LNCAP (cell line): ENCODE measurements at regions not wholly inside any gene's neighbourhood (a gene's known extent, or its start where the extent isn't known, plus 50 kb on each side); places are given as distances from the start of the nearest gene placed in this dataset.

Experiments used
- TF ChIP-seq, protein P1 (sequence below): fragments of 450-650 bp; IDR thresholded peaks from 2 replicates; pipeline ENCODE4 v1.5.1; 2017; ENCODE audit warnings: mild to moderate bottlenecking

DNA sequence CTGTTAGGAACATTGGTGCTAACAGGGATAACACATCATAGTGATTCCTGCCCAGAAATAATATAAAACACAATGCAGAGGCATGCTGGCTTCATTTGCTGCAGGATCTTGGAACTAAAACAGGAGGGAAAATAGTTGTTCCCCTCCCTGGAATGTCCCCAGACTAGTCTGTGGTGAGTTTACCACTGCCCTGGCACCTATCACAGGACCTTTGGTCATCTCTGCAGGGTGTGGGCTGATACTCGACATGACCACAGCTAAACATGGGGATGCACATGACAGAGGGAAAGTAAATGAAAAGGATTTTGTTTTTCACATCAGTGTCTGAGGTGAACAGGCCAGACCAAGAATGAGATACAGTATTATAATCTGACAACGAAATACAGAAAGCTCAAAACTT lies 160.2 kb upstream of the DKK2 start:
- TF ChIP-seq, protein P1, sequence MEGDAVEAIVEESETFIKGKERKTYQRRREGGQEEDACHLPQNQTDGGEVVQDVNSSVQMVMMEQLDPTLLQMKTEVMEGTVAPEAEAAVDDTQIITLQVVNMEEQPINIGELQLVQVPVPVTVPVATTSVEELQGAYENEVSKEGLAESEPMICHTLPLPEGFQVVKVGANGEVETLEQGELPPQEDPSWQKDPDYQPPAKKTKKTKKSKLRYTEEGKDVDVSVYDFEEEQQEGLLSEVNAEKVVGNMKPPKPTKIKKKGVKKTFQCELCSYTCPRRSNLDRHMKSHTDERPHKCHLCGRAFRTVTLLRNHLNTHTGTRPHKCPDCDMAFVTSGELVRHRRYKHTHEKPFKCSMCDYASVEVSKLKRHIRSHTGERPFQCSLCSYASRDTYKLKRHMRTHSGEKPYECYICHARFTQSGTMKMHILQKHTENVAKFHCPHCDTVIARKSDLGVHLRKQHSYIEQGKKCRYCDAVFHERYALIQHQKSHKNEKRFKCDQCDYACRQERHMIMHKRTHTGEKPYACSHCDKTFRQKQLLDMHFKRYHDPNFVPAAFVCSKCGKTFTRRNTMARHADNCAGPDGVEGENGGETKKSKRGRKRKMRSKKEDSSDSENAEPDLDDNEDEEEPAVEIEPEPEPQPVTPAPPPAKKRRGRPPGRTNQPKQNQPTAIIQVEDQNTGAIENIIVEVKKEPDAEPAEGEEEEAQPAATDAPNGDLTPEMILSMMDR = no peak

DNA sequence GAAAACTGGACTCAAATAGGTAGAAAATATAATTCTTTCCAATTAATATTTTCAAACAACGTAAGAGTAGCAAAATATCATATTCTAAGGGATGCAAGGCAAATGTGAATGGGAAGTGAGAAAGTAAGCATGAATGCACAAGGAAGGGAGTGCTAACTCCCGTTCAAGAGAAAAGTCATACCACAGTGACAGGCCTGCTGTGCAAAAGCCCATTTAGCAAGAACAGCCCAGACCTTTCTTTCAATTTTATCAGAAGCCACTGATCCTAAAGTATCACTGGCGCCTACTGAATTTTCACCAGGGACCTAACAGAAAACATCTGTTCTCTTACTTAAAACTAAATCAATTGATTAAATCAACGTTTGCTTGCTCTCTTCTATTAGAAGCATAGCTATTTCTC lies 157.9 kb upstream of the DKK2 start:
- TF ChIP-seq, protein P1 = no peak

DNA sequence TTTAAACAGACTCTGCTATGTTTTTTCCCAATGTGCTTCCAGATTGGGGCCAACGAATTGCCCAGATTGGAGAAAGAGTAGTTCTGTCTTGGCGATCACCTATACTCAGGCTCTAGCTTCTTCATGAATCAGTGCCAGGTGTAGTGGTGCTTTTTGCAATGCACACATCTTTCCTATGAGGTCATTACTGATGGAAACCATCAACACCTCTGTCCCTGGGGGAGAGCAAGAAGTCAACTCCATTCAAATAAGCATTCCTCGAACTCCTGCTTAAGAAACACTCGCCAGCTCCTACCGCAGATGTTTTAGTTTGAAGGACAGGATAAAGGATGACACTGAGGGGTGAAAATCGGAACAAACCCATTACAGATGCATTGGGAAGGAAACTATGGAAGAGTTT lies 156.5 kb upstream of the DKK2 start:
- TF ChIP-seq, protein P1 = no peak

DNA sequence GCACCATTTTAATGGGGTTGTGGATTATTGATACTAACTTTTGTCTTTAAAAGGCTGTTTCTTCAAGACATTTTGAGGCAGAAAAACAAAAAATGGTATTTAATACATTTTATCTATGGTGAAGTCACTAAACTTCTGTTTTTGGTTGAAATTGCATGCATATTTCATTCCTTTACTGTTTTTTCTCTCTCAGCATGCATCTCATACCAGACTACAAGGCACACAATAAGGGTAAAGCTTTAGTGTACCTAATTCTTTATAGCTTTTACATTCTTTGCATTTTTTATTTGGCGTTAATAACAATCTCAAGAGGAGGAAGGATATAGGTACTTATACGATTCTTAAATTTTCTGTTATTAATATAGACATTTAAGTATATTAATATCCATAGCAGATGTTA lies 151.0 kb upstream of the DKK2 start:
- TF ChIP-seq, protein P1 = no peak

DNA sequence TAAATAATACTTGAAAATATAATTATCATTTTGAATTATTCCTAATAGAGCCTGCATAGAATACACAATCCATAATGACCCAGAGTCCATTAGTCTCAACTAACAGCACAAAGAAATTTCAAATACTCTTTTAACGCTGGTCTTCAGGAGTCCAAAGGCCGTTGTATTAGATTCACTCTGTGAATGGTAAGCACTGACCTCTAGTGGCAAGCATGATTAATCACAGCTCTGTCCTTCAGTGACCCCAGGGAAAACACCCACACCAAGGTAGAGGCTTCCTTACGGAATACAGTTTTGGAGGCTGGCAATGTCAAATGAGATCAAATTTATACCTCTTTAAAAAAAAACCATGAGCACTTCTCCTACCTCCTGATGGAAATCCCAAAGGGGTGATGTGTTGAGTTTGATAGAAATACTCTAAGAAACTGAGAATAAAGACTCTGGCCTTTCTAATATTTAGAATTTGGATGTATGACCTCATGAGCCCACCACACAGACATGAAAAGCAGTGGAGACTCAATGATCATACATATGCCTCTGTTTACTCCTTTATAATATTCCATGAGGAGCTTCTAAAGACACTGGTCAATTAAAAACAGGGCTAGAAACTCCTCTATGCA lies 147.2 kb upstream of the DKK2 start:
- TF ChIP-seq, protein P1 = peak; percentile 79

DNA sequence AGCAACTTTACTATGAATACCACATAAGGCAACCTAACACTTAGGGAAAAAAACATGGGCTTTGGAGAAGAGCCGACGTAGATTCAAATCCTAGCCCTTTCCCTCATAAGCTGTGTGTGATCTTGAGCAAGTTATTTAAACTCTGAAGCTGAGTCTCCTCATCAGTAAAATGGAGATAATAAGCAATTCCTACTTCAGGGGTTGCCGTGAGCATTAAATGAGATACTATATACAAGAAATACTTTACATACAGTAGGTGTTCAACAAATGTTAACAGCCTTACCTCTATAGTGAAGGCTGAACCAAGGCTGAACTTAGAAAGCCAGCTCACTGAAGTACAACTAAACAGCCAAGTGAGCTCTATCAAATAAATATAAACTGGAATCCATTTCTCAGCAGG lies 146.2 kb upstream of the DKK2 start:
- TF ChIP-seq, protein P1 = no peak

DNA sequence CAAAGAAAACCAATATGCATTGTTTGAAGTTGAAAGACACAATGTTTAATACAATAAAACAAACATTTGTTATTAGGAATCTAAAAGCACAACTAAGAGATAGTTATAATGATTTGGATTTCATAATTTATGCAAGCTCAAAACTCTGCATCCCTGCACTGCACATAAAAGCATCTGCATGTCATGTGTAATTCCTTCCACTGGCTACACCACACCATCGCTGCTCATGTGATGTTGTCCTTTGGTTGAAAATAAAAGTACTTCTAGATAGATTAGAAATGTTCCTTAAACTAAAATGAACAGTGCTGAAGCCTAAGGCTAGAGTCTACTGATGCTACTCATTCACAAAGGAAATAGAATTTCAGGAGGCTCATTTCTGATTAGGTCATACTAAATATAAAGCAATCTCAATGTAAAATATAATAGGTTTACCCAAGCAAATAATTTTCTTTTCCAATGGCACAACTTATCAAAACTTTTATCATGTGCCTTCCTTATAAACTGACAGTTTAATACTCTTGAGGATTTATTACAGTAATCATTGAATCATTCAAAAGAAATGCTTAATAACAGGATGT lies 130.8 kb upstream of the DKK2 start:
- TF ChIP-seq, protein P1 = no peak

DNA sequence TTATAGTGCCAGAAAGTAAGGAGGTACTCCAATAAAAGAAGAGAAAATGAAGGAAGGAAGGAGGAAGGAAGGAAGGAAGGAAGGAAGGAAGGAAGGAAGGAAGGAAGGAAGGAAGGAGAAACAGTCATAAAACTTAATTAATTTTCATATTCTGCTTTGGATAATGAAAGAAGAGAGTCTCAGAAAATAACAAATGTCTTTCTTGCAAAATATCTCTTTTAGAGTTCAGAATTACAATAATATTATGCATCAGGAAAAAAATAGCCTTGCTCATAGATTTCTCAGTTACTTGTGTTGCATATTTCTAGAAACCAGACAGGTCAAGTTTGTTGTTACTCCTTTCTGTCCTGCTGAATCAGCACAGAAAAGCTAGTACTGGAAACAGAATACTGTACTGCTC lies 130.1 kb upstream of the DKK2 start:
- TF ChIP-seq, protein P1 = no peak
